Vagina (tissue), 2 donors: ENCODE measurements at regions not wholly inside any gene's neighbourhood (a gene's known extent, or its start where the extent isn't known, plus 50 kb on each side); places are given as distances from the start of the nearest gene placed in this dataset.

Source experiments
- CTCF ChIP-seq, 3 experiments: fragments of 450-650 bp in 2 of 3; fragments of 200-600 bp in 1 of 3; sonication (generic) in 1 of 3; IDR thresholded peaks; one replicate each; pipeline ENCODE4 v1.5.1; 2017 to 2019; ENCODE audit warnings: antibody characterized with exemption in 3 of 3, mild to moderate bottlenecking in 2 of 3, moderate library complexity in 2 of 3
- POLR2A ChIP-seq, 2 donors: fragments of 450-650 bp; IDR thresholded peaks; one replicate each; pipeline ENCODE4 v1.6.1; 2017; ENCODE audit warnings: antibody characterized with exemption in 2 of 2, mild to moderate bottlenecking in 2 of 2, moderate library complexity in 2 of 2
- POLR2AphosphoS5 ChIP-seq, 2 donors: sonication (generic); formaldehyde crosslinking; IDR thresholded peaks; one replicate each; pipeline ENCODE4 v1.9.0; 2017; ENCODE audit warnings: antibody characterized with exemption in 2 of 2, mild to moderate bottlenecking in 2 of 2, low read depth in 1 of 2; ENCODE audit not compliant: insufficient read depth in 1 of 2

GRCh38 chr11:69978841-69979614 lies 99.1 kb upstream of the ANO1 start:
- TF ChIP-seq POLR2AphosphoS5 (IDR thresholded peaks at IDR 0.05; ENCODE audit: insufficient read depth in 1 of 2, low read depth in 1 of 2) (no peak), CTCF (IDR thresholded peaks at IDR 0.05) (no peak), POLR2A (IDR thresholded peaks at IDR 0.05) (no peak)
